ENCODE measurements at regions not wholly inside any gene's neighbourhood (a gene's known extent, or its start where the extent isn't known, plus 50 kb on each side); places are given as distances from the start of the nearest gene placed in this dataset.

- Histone ChIP-seq H3K36me3 (no peaks in the 10 kb centered on the region), H3K4me3 (no peak overlapping the region), H3K27me3 (no peaks in the 10 kb centered on the region), H3K9me3 (no peaks in the 10 kb centered on the region), H3K27ac (no peak overlapping the region), H3K4me1 (peaks cover 0 to 5% of the 10 kb centered on the region in 2 donors)
- TF ChIP-seq, protein P1, sequence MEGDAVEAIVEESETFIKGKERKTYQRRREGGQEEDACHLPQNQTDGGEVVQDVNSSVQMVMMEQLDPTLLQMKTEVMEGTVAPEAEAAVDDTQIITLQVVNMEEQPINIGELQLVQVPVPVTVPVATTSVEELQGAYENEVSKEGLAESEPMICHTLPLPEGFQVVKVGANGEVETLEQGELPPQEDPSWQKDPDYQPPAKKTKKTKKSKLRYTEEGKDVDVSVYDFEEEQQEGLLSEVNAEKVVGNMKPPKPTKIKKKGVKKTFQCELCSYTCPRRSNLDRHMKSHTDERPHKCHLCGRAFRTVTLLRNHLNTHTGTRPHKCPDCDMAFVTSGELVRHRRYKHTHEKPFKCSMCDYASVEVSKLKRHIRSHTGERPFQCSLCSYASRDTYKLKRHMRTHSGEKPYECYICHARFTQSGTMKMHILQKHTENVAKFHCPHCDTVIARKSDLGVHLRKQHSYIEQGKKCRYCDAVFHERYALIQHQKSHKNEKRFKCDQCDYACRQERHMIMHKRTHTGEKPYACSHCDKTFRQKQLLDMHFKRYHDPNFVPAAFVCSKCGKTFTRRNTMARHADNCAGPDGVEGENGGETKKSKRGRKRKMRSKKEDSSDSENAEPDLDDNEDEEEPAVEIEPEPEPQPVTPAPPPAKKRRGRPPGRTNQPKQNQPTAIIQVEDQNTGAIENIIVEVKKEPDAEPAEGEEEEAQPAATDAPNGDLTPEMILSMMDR (IDR thresholded peaks at IDR 0.05 in 4 of 5, conservative IDR thresholded peaks at IDR 0.05 in 1 of 5): no peak
- TF ChIP-seq POLR2A (IDR thresholded peaks at IDR 0.05): no peak
- ATAC-seq (no peak), DNase-seq (no peak)
- intact Hi-C loops (cut with DNase I; ENCODE audit: low total_unique reads) (loop anchor here (10.0 kb wide), 1 partner anchor 691 kb away; no protein-coding TSS in a partner anchor), in situ Hi-C loops (cut with MboI; ENCODE audit: low sequenced_read_pairs in 4 of 4) (loop anchor here in 3 of 4 donors (5.0 to 25.0 kb wide), 3 partner anchors 131 to 691 kb away; no protein-coding TSS in a partner anchor)
These were observed 56.8 kb downstream of the MPP7 start for GRCh38 chr10:28246023-28246422.

GRCh38 chr10:28243923-28244322, 58.9 kb downstream of the MPP7 start:
- in situ Hi-C loops (cut with MboI; ENCODE audit: low sequenced_read_pairs in 4 of 4): loop anchor here in 2 of 4 donors (10.0 to 25.0 kb wide), 2 partner anchors 682 to 689 kb away; no protein-coding TSS in a partner anchor
- H3K4me3 ChIP-seq: no peak overlapping the region
- intact Hi-C loops (cut with DNase I; ENCODE audit: low total_unique reads): loop anchor here (5.0 to 10.0 kb wide), 2 partner anchors 689 to 797 kb away; no protein-coding TSS in a partner anchor
- no peaks in the 10 kb centered on the region for H3K27me3 ChIP-seq
- no peak for ATAC-seq
- H3K27ac ChIP-seq: no peak overlapping the region
- no peak for DNase-seq
- TF ChIP-seq POLR2A (IDR thresholded peaks at IDR 0.05): no peak
- TF ChIP-seq, protein P1 (IDR thresholded peaks at IDR 0.05 in 4 of 5, conservative IDR thresholded peaks at IDR 0.05 in 1 of 5): no peak
- H3K36me3 ChIP-seq: no peaks in the 10 kb centered on the region
- no peaks in the 10 kb centered on the region for H3K9me3 ChIP-seq
- no peaks in the 10 kb centered on the region for H3K4me1 ChIP-seq

- Histone ChIP-seq H3K27ac (no peak overlapping the region), H3K27me3 (no peaks in the 10 kb centered on the region), H3K9me3 (no peaks in the 10 kb centered on the region), H3K4me1 (no peaks in the 10 kb centered on the region), H3K36me3 (no peaks in the 10 kb centered on the region), H3K4me3 (no peak overlapping the region)
- TF ChIP-seq, protein P1 (IDR thresholded peaks at IDR 0.05 in 4 of 5, conservative IDR thresholded peaks at IDR 0.05 in 1 of 5): no peak
- no peak for TF ChIP-seq POLR2A (IDR thresholded peaks at IDR 0.05)
- intact Hi-C loops (cut with DNase I; ENCODE audit: low total_unique reads) (loop anchor here (1.0 to 10.0 kb wide), 3 partner anchors 500 to 795 kb away; no protein-coding TSS in a partner anchor), in situ Hi-C loops (cut with MboI; ENCODE audit: low sequenced_read_pairs in 4 of 4) (loop anchor here in 2 of 4 donors (10.0 to 25.0 kb wide), 2 partner anchors 680 to 688 kb away; no protein-coding TSS in a partner anchor)
- no peak for DNase-seq
- ATAC-seq: no peak
These were observed 60.2 kb downstream of the MPP7 start for GRCh38 chr10:28242555-28243204.

DNA sequence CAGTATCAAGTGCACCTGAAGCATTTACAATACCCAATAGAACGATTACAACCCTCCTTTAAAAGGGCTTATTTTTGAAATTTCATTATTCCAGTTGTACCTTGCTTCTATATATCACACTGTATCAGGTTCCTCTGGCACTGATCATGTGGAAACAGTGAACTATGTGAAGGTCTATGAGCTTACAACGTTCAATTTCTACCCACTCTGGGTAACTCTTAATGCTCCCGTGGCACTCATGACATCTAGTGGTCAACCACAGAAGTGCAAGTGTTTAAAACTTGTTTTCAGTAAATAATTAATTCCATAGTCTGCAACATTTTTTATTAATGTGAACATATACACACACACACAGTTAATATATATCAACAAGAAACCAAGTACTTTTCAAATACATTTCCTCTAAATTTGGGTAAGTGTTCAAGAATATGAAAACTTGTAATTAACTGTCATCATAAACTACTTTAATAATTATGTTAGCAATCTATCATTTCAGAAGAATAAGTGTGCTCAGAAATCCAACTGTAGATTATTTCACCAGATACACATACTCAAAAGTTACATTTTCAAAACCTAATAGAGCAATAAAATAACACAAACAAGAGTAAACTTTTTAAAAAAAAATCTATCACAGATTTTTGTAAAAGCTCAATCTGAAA, 61.0 kb downstream of the MPP7 start:
- intact Hi-C loops (cut with DNase I; ENCODE audit: low total_unique reads): loop anchor here (1.0 to 10.0 kb wide), 3 partner anchors 500 to 795 kb away; no protein-coding TSS in a partner anchor
- no peaks in the 10 kb centered on the region for H3K27me3 ChIP-seq

More for the DNA sequence above, 61.0 kb downstream of the MPP7 start:
- Histone ChIP-seq H3K4me3 (no peak overlapping the region), H3K9me3 (no peaks in the 10 kb centered on the region), H3K36me3 (no peaks in the 10 kb centered on the region), H3K27ac (no peak overlapping the region), H3K4me1 (no peaks in the 10 kb centered on the region)
- TF ChIP-seq, protein P1 (IDR thresholded peaks at IDR 0.05 in 4 of 5, conservative IDR thresholded peaks at IDR 0.05 in 1 of 5): peak; percentile 74 to 95 (median 85)
- TF ChIP-seq POLR2A (IDR thresholded peaks at IDR 0.05): no peak
- in situ Hi-C loops (cut with MboI; ENCODE audit: low sequenced_read_pairs in 4 of 4): loop anchor here in 2 of 4 donors (10.0 to 25.0 kb wide), 2 partner anchors 680 to 687 kb away; no protein-coding TSS in a partner anchor
- ATAC-seq: peak; percentile 62 to 85
- DNase-seq: no peak
